Neural cell (in vitro differentiated cells): ENCODE measurements at regions not wholly inside any gene's neighbourhood (a gene's known extent, or its start where the extent isn't known, plus 50 kb on each side); places are given as distances from the start of the nearest gene placed in this dataset.

Experiments
- CTCF ChIP-seq: fragments of 450-650 bp; IDR thresholded peaks from 2 replicates; pipeline ENCODE4 v1.5.1; 2014; ENCODE audit warnings: antibody characterized with exemption, mild to moderate bottlenecking, moderate library complexity; ENCODE audit not compliant: poor library complexity, severe bottlenecking
- EP300 ChIP-seq: fragments of 450-650 bp; conservative IDR thresholded peaks from 2 replicates; pipeline ENCODE4 v1.6.1; 2014; ENCODE audit warnings: antibody characterized with exemption, mild to moderate bottlenecking, moderate library complexity; ENCODE audit not compliant: poor library complexity, severe bottlenecking
- POLR2AphosphoS5 ChIP-seq: IDR thresholded peaks from 2 replicates; pipeline ENCODE4 v1.6.1; 2012
- REST ChIP-seq: IDR thresholded peaks from 2 replicates; pipeline ENCODE4 v1.6.1; 2012; ENCODE audit warnings: borderline replicate concordance
- SMC3 ChIP-seq: fragments of 450-650 bp; conservative IDR thresholded peaks from 2 replicates; pipeline ENCODE4 v1.6.1; 2014; ENCODE audit warnings: antibody characterized with exemption, mild to moderate bottlenecking, moderate library complexity; ENCODE audit not compliant: poor library complexity

- no peak for TF ChIP-seq REST
- no peak for TF ChIP-seq EP300
- TF ChIP-seq CTCF: no peak
- TF ChIP-seq SMC3: no peak
- no peak for TF ChIP-seq POLR2AphosphoS5
Measured at GRCh38 chr17:49910858-49911204, 58.2 kb upstream of the DLX4 start.
